Transverse colon (tissue), 4 donors: ENCODE measurements at regions not wholly inside any gene's neighbourhood (a gene's known extent, or its start where the extent isn't known, plus 50 kb on each side); places are given as distances from the start of the nearest gene placed in this dataset.

Experiments used
- CTCF ChIP-seq, 5 experiments: fragments of 200-600 bp in 3 of 5; fragments of 450-650 bp in 2 of 5; sonication (generic) in 3 of 5; IDR thresholded peaks; 1 replicate in 2 of 5; 2 replicates in 3 of 5; pipeline ENCODE4 v1.5.1; 2016 to 2017; ENCODE audit warnings: antibody characterized with exemption in 5 of 5, inconsistent platforms in 3 of 5, mild to moderate bottlenecking in 2 of 5, moderate library complexity in 1 of 5
- POLR2A ChIP-seq: fragments of 450-650 bp; IDR thresholded peaks from one replicate; pipeline ENCODE4 v1.6.1; 2016; ENCODE audit warnings: antibody characterized with exemption, mild to moderate bottlenecking, moderate library complexity
- POLR2AphosphoS5 ChIP-seq, 3 donors: sonication (generic); formaldehyde crosslinking; IDR thresholded peaks; one replicate each; pipeline ENCODE4 v1.6.1; 2016; ENCODE audit warnings: antibody characterized with exemption in 3 of 3

DNA sequence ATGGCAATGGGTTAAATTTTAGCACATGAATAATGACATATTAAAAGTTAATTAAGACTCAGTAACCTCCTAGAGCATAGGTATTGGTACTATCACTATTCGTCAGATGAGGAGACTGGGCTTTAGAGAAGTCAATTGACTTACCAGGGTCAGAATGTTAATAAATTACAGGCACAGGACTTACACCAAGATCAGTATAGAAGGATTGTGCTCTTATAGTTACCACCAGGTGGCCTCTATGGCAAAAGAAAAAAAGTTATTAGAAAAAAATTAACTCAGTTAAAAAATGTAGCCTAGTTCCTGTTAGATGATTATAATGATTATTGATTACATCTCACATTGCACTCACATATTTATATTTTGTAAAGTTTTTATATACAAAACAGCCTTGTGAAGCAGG lies 1163.7 kb downstream of the FAM181B start:
- TF ChIP-seq CTCF (IDR thresholded peaks at IDR 0.05), result no peak
- TF ChIP-seq POLR2AphosphoS5 (IDR thresholded peaks at IDR 0.05), result no peak
- no peak for TF ChIP-seq POLR2A
